H9 (cell line): ENCODE measurements at regions not wholly inside any gene's neighbourhood (a gene's known extent, or its start where the extent isn't known, plus 50 kb on each side); places are given as distances from the start of the nearest gene placed in this dataset.

Experiments used
- DNase-seq: peaks from one replicate; pipeline ENCODE4 v3.0.0-alpha.2; 2017
- H2AFZ ChIP-seq: one replicate; pipeline ENCODE4 v1.6.1; 2013; ENCODE audit warnings: mild to moderate bottlenecking, low read length, control low read depth, moderate library complexity
- H2AK5ac ChIP-seq: 2 replicates; pipeline ENCODE4 v1.6.1; 2013; ENCODE audit warnings: low read length, control low read depth, mixed read lengths; ENCODE audit not compliant: insufficient read length
- H2BK120ac ChIP-seq: one replicate; pipeline ENCODE4 v1.6.1; 2013; ENCODE audit warnings: low read depth, mild to moderate bottlenecking, low read length, control low read depth, inconsistent platforms; ENCODE audit not compliant: poor library complexity, severe bottlenecking
- H2BK12ac ChIP-seq: 2 replicates; pipeline ENCODE4 v1.6.1; 2013; ENCODE audit warnings: low read length, control low read depth, mixed read lengths, low read depth; ENCODE audit not compliant: insufficient read length
- H2BK15ac ChIP-seq: 2 replicates; pipeline ENCODE4 v1.6.1; 2013; ENCODE audit warnings: low read depth, low read length, control low read depth
- H2BK20ac ChIP-seq: one replicate; pipeline ENCODE4 v1.6.1; 2013; ENCODE audit warnings: low read depth, mild to moderate bottlenecking, low read length, control low read depth, inconsistent platforms; ENCODE audit not compliant: poor library complexity, severe bottlenecking
- H2BK5ac ChIP-seq: 2 replicates; pipeline ENCODE4 v1.6.1; 2013; ENCODE audit warnings: low read length, control low read depth, mixed read lengths; ENCODE audit not compliant: insufficient read length
- H3K14ac ChIP-seq: 2 replicates; pipeline ENCODE4 v1.6.1; 2013; ENCODE audit warnings: low read length, control low read depth; ENCODE audit not compliant: insufficient read depth
- H3K18ac ChIP-seq: 2 replicates; pipeline ENCODE4 v1.6.1; 2013; ENCODE audit warnings: low read depth, mild to moderate bottlenecking, mixed read lengths, low read length, control low read depth; ENCODE audit not compliant: insufficient read length
- H3K23ac ChIP-seq: 2 replicates; pipeline ENCODE4 v1.6.1; 2013; ENCODE audit warnings: low read length, control low read depth, mixed read lengths, low read depth; ENCODE audit not compliant: insufficient read length
- H3K23me2 ChIP-seq: 2 replicates; pipeline ENCODE4 v1.6.1; 2013; ENCODE audit warnings: low read depth, mild to moderate bottlenecking, mixed read lengths, low read length, control low read depth; ENCODE audit not compliant: insufficient read length, poor library complexity, severe bottlenecking
- H3K27ac ChIP-seq: 2 replicates; pipeline ENCODE4 v1.5.1; 2013; ENCODE audit warnings: low read length, control low read depth, mixed read lengths, low read depth; ENCODE audit not compliant: insufficient read length
- H3K27me3 ChIP-seq: 2 replicates; pipeline ENCODE4 v1.6.1; 2013; ENCODE audit warnings: low read length, control low read depth, inconsistent platforms; ENCODE audit not compliant: insufficient read depth
- H3K4ac ChIP-seq: 2 replicates; pipeline ENCODE4 v1.6.1; 2013; ENCODE audit warnings: low read depth, mild to moderate bottlenecking, control low read depth, inconsistent platforms, low read length, moderate library complexity
- H3K4me1 ChIP-seq: 2 replicates; pipeline ENCODE4 v1.6.1; 2013; ENCODE audit warnings: low read length, control low read depth, inconsistent platforms; ENCODE audit not compliant: insufficient read depth
- H3K4me2 ChIP-seq: 2 replicates; pipeline ENCODE4 v1.6.1; 2013; ENCODE audit warnings: low read length, control low read depth, mixed read lengths; ENCODE audit not compliant: insufficient read length, insufficient read depth
- H3K56ac ChIP-seq: 2 replicates; pipeline ENCODE4 v1.6.1; 2013; ENCODE audit warnings: low read depth, mild to moderate bottlenecking, mixed read lengths, low read length, control low read depth; ENCODE audit not compliant: insufficient read length
- H3K79me1 ChIP-seq: 2 replicates; pipeline ENCODE4 v1.6.1; 2013; ENCODE audit warnings: low read depth, mild to moderate bottlenecking, moderate library complexity, low read length, control low read depth, inconsistent platforms; ENCODE audit not compliant: insufficient read depth, poor library complexity, severe bottlenecking
- H3K79me2 ChIP-seq: 2 replicates; pipeline ENCODE4 v1.6.1; 2013; ENCODE audit warnings: low read length, control low read depth, inconsistent platforms; ENCODE audit not compliant: insufficient read depth
- H3K9ac ChIP-seq: 2 replicates; pipeline ENCODE4 v1.6.1; 2013; ENCODE audit warnings: low read length, control low read depth, mixed read lengths; ENCODE audit not compliant: insufficient read length; ENCODE audit errors: extremely low read depth
- H3K9me3 ChIP-seq: one replicate; pipeline ENCODE4 v1.6.1; 2013; ENCODE audit warnings: low read depth, low read length, inconsistent platforms; ENCODE audit not compliant: control insufficient read depth
- H3T11ph ChIP-seq: one replicate; pipeline ENCODE4 v1.6.1; 2013; ENCODE audit warnings: mild to moderate bottlenecking, low read length, control low read depth, inconsistent platforms
- H4K20me1 ChIP-seq: one replicate; pipeline ENCODE4 v1.6.1; 2013; ENCODE audit not compliant: control insufficient read depth, insufficient read length, insufficient read depth
- H4K5ac ChIP-seq: 2 replicates; pipeline ENCODE4 v1.6.1; 2013; ENCODE audit warnings: low read depth, mild to moderate bottlenecking, mixed read lengths, low read length, control low read depth; ENCODE audit not compliant: insufficient read length
- H4K8ac ChIP-seq: replicated peaks from 2 replicates; pipeline ENCODE4 v1.6.1; 2013; ENCODE audit warnings: low read length, control low read depth, mixed read lengths, low read depth; ENCODE audit not compliant: insufficient read length
- H4K91ac ChIP-seq: 2 replicates; pipeline ENCODE4 v1.6.1; 2013; ENCODE audit warnings: low read depth, mild to moderate bottlenecking, moderate library complexity, mixed read lengths, low read length, control low read depth; ENCODE audit not compliant: insufficient read length
- H3K27ac Mint-ChIP-seq, 3 experiments: 2 replicates in 2 of 3; 3 replicates in 1 of 3; pipeline ENCODE4 v1.8.0; 2020 to 2021; ENCODE audit warnings: mixed read lengths in 3 of 3, mild to moderate bottlenecking in 1 of 3, moderate library complexity in 1 of 3
- H3K27me3 Mint-ChIP-seq: 2 replicates; pipeline ENCODE4 v1.8.0; 2021; ENCODE audit warnings: low read depth, mild to moderate bottlenecking, moderate library complexity, mixed read lengths
- H3K36me3 Mint-ChIP-seq, 3 experiments: 2 replicates in 2 of 3; 3 replicates in 1 of 3; pipeline ENCODE4 v1.8.0; 2020 to 2021; ENCODE audit warnings: low read depth in 3 of 3, mixed read lengths in 3 of 3; ENCODE audit not compliant: insufficient read depth in 1 of 3
- H3K4me1 Mint-ChIP-seq, 2 experiments: 2 replicates each; pipeline ENCODE4 v1.8.0; 2020; ENCODE audit warnings: mixed read lengths in 2 of 2
- H3K4me3 Mint-ChIP-seq, 2 experiments: 2 replicates in 1 of 2; 3 replicates in 1 of 2; pipeline ENCODE4 v1.8.0; 2020 to 2021; ENCODE audit warnings: mild to moderate bottlenecking in 2 of 2, mixed read lengths in 2 of 2, moderate library complexity in 1 of 2
- H3K9me3 Mint-ChIP-seq, 2 experiments: 2 replicates in 1 of 2; 3 replicates in 1 of 2; pipeline ENCODE4 v1.8.0; 2020; ENCODE audit warnings: mild to moderate bottlenecking in 2 of 2, mixed read lengths in 2 of 2, moderate library complexity in 1 of 2
- TF ChIP-seq, protein P1 (sequence below): fragments of 200-600 bp; sonication (generic); conservative IDR thresholded peaks from 3 replicates; pipeline ENCODE4 v1.8.0; 2021; ENCODE audit warnings: antibody characterized with exemption, mild to moderate bottlenecking

DNA sequence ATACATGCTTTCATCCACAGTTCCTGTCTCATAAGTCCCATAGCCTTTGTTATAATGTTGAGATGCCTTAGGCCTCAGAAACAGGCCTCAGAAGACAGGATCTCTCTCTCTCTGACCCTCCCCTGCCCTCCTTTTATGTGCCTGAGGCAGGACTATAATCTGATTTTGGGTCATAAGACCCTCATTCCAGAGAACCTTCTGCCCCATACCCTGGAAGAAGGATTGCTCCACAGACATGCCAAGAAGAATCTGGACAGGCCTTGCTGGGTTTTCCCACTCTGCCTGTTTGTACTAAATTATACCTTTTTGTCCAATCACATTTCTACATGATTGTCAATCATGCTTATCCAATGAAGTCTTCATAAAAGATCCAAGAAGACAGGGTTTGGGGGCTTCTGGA, 57.2 kb upstream of the MME start:
- Histone ChIP-seq H2BK5ac (no peak overlapping the region), H4K20me1 (no peaks in the 10 kb centered on the region), H3K9ac (no peak overlapping the region), H3K79me1 (no peaks in the 10 kb centered on the region), H4K8ac (no peak overlapping the region), H3K4me1 (peaks cover 2% of the 10 kb centered on the region; the same call in 1 of the 2 replicates), H3K4ac (no peak overlapping the region), H2BK12ac (no peak overlapping the region), H2BK20ac (no peak overlapping the region), H2BK120ac (no peak overlapping the region), H3K23ac (no peak overlapping the region), H4K5ac (no peak overlapping the region), H3K9me3 (no peaks in the 10 kb centered on the region), H2AK5ac (no peak overlapping the region), H3K23me2 (no peaks in the 10 kb centered on the region), H3K27ac (no peak overlapping the region), H4K91ac (no peak overlapping the region), H2AFZ (no peak overlapping the region), H3K56ac (no peak overlapping the region), H3K4me2 (no peak overlapping the region), H3K27me3 (no peaks in the 10 kb centered on the region), H2BK15ac (no peak overlapping the region), H3T11ph (no peak overlapping the region), H3K18ac (no peak overlapping the region), H3K79me2 (no peaks in the 10 kb centered on the region), H3K14ac (no peak overlapping the region)
- Mint-ChIP-seq H3K4me1 (peaks cover 21 to 24% of the 10 kb centered on the region in 2 experiments), H3K9me3 (peaks cover 0 to under 1% of the 10 kb centered on the region in 2 experiments; a peak in 1 of 5 replicates), H3K36me3 (peaks cover 0 to under 1% (median under 1%) of the 10 kb centered on the region in 3 experiments; a peak in 2 of 7 replicates), H3K27me3 (no peaks in the 10 kb centered on the region), H3K4me3 (no peak overlapping the region), H3K27ac (no peak overlapping the region; a peak in 1 of 7 replicates)
- TF ChIP-seq, protein P1, sequence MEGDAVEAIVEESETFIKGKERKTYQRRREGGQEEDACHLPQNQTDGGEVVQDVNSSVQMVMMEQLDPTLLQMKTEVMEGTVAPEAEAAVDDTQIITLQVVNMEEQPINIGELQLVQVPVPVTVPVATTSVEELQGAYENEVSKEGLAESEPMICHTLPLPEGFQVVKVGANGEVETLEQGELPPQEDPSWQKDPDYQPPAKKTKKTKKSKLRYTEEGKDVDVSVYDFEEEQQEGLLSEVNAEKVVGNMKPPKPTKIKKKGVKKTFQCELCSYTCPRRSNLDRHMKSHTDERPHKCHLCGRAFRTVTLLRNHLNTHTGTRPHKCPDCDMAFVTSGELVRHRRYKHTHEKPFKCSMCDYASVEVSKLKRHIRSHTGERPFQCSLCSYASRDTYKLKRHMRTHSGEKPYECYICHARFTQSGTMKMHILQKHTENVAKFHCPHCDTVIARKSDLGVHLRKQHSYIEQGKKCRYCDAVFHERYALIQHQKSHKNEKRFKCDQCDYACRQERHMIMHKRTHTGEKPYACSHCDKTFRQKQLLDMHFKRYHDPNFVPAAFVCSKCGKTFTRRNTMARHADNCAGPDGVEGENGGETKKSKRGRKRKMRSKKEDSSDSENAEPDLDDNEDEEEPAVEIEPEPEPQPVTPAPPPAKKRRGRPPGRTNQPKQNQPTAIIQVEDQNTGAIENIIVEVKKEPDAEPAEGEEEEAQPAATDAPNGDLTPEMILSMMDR, result no peak
- no peak for DNase-seq
